Ovary (tissue), 7 donors: ENCODE measurements at regions not wholly inside any gene's neighbourhood (a gene's known extent, or its start where the extent isn't known, plus 50 kb on each side); places are given as distances from the start of the nearest gene placed in this dataset.

Experiments used
- DNase-seq, 5 donors: peaks; one replicate each; pipeline ENCODE4 v3.0.0-alpha.2; 2019 to 2020
- H3K27ac ChIP-seq, 2 donors: fragments of 200-600 bp; one replicate each; pipeline versions ENCODE4 v1.5.1 to v1.8.0; 2019 to 2022
- H3K27me3 ChIP-seq: fragments of 200-600 bp; one replicate; pipeline ENCODE4 v1.8.0; 2022
- H3K36me3 ChIP-seq: fragments of 200-600 bp; sonication (generic); one replicate; pipeline ENCODE4 v1.5.1; 2019
- H3K4me1 ChIP-seq: one replicate; pipeline ENCODE4 v1.8.1; 2013; ENCODE audit warnings: mild to moderate bottlenecking, moderate library complexity; ENCODE audit not compliant: insufficient read depth
- H3K4me3 ChIP-seq: fragments of 200-600 bp; sonication (generic); one replicate; pipeline ENCODE4 v1.5.1; 2017
- H3K9me3 ChIP-seq, 2 donors: fragments of 200-600 bp in 1 of 2; sonication (generic) in 1 of 2; one replicate each; pipeline versions ENCODE4 v1.5.1 to v1.8.1; 2013 to 2019; ENCODE audit warnings: mild to moderate bottlenecking in 1 of 2, moderate library complexity in 1 of 2
- CTCF ChIP-seq, 3 donors: fragments of 450-650 bp in 2 of 3; fragments of 200-600 bp in 1 of 3; IDR thresholded peaks; one replicate each; pipeline versions ENCODE4 v1.5.1 to v1.8.0; 2016 to 2022; ENCODE audit warnings: antibody characterized with exemption in 3 of 3, mild to moderate bottlenecking in 1 of 3
- EP300 ChIP-seq: sonication (generic); formaldehyde crosslinking; IDR thresholded peaks from one replicate; pipeline ENCODE4 v1.6.1; 2017; ENCODE audit warnings: antibody characterized with exemption
- POLR2A ChIP-seq: fragments of 450-650 bp; IDR thresholded peaks from one replicate; pipeline ENCODE4 v1.6.1; 2017; ENCODE audit warnings: antibody characterized with exemption, mild to moderate bottlenecking, moderate library complexity
- WGBS, 3 donors: extraction: QIAGEN DNeasy Blood & Tissue Kit in 1 of 3; methylation state at CpG; one replicate each; pipeline versions ENCODE4 v1.1.5 to v1.1.7; 2013 to 2017; 5-methylcytosine and 5-hydroxymethylcytosine counted together
- intact Hi-C, 4 donors: fragments of 100-400 bp; cut with DNase I; formaldehyde crosslinking; loops; one replicate each; pipeline versions ENCODE4 v1.11.0 to v1.15.1; 2022 to 2023
- donor health status: DM: no; HTN: no; CAD: no; lungs with moderate emphysema.
- donor health status: DM: no; HTN: no; CAD: no.
- donor health status: Bipolar disorder and iron deficiency.
- donor health status: DM: no; HTN: no; CAD: no.
- donor health status: DM: yes; HTN: yes; CAD: no.

GRCh38 chr19:32171719-32172151 is 173.7 kb upstream of the ZNF507 start:
- Histone ChIP-seq H3K4me3 (no peak overlapping the region), H3K27me3 (no peaks in the 10 kb centered on the region), H3K36me3 (no peaks in the 10 kb centered on the region), H3K27ac (no peak overlapping the region), H3K4me1 (no peaks in the 10 kb centered on the region), H3K9me3 (no peaks in the 10 kb centered on the region)
- TF ChIP-seq EP300 (no peak), CTCF (IDR thresholded peaks at IDR 0.05) (no peak), POLR2A (no peak)
- intact Hi-C loops = no loop called here
- no peak for DNase-seq
- WGBS, 3 donors = 47 to 57% (median 55%) methylated on average over 12 of the region's 12 CpGs

DNA sequence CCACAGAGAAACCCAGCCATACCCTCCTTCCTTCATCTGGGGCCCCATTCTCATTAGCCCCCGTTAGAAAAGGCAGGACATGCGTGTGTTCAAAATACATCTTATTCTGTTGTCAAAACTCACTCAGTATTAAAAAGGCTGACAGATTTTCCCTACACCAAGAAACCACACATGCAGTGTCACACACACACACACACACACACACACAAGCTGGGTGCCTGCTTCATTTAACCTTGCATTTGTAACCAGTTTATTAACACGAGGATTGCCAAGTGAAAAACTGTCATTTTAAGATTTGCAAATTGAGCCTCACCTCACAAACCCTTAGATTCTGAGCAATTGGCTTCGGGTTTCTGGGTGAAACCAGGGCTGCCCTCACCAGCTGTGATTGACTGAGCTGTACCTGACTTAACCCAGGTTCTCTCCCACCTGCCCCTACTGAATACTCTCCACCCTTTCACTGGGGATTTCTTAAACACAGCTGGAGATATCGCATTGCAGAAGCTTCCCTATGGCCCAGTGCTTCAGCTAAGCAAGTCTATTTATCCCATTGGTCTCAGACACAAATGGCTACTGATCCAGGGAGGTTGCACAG is 172.7 kb upstream of the ZNF507 start:
- no peak for DNase-seq
- no peaks in the 10 kb centered on the region for H3K27me3 ChIP-seq
- TF ChIP-seq EP300 (no peak), POLR2A (no peak), CTCF (IDR thresholded peaks at IDR 0.05) (no peak)
- no peaks in the 10 kb centered on the region for H3K4me1 ChIP-seq
- H3K9me3 ChIP-seq = no peaks in the 10 kb centered on the region
- no peaks in the 10 kb centered on the region for H3K36me3 ChIP-seq
- 71 to 78% (median 71%) methylated on average over 5 of the region's 5 CpGs for WGBS, 3 donors
- H3K27ac ChIP-seq = no peak overlapping the region
- H3K4me3 ChIP-seq = no peak overlapping the region
- intact Hi-C loops = no loop called here

- no peak for TF ChIP-seq EP300
- TF ChIP-seq POLR2A = no peak
- no peak for TF ChIP-seq CTCF (IDR thresholded peaks at IDR 0.05)
- DNase-seq = no peak
- Histone ChIP-seq H3K4me1 (no peaks in the 10 kb centered on the region), H3K27ac (no peak overlapping the region), H3K9me3 (no peaks in the 10 kb centered on the region), H3K4me3 (no peak overlapping the region), H3K36me3 (no peaks in the 10 kb centered on the region), H3K27me3 (no peaks in the 10 kb centered on the region)
- intact Hi-C loops = no loop called here
- 71 to 88% (median 76%) methylated on average over 3 of the region's 3 CpGs for WGBS, 3 donors
Observed at GRCh38 chr19:32173836-32174235, 171.6 kb upstream of the ZNF507 start.

- DNase-seq = no peak
- intact Hi-C loops = no loop called here
- no peaks in the 10 kb centered on the region for H3K27me3 ChIP-seq
- H3K27ac ChIP-seq = no peak overlapping the region
- H3K9me3 ChIP-seq = no peaks in the 10 kb centered on the region
- no peaks in the 10 kb centered on the region for H3K4me1 ChIP-seq
- H3K36me3 ChIP-seq = no peaks in the 10 kb centered on the region
- TF ChIP-seq CTCF (IDR thresholded peaks at IDR 0.05) (no peak), POLR2A (no peak), EP300 (no peak)
- 55 to 70% (median 59%) methylated on average over 10 of the region's 10 CpGs for WGBS, 3 donors
- H3K4me3 ChIP-seq = no peak overlapping the region
Observed at GRCh38 chr19:32174386-32175113, 170.9 kb upstream of the ZNF507 start.
